Lung (tissue), 11 donors: ENCODE measurements at regions not wholly inside any gene's neighbourhood (a gene's known extent, or its start where the extent isn't known, plus 50 kb on each side); places are given as distances from the start of the nearest gene placed in this dataset.

ENCODE experiments used
- ATAC-seq: fragments of 200-7000 bp; cut with Tn5 transposase; one replicate; pipeline ENCODE4 v1.9.1; 2020; ENCODE audit warnings: moderate number of reproducible peaks; ENCODE audit not compliant: insufficient read depth, low FRiP score
- DNase-seq, 3 donors: peaks; one replicate each; pipeline ENCODE4 v3.0.0-alpha.2; 2013 to 2017
- H3K27ac ChIP-seq, 2 donors: one replicate each; pipeline ENCODE4 v1.5.1; 2013; ENCODE audit warnings: mild to moderate bottlenecking in 2 of 2, moderate library complexity in 2 of 2, control low read depth in 1 of 2, inconsistent platforms in 1 of 2, low read depth in 1 of 2, low read length in 1 of 2
- H3K27me3 ChIP-seq, 3 donors: one replicate each; pipeline ENCODE4 v1.5.1; 2013; ENCODE audit warnings: low read length in 2 of 3; ENCODE audit not compliant: control insufficient read depth in 3 of 3, insufficient read depth in 3 of 3
- H3K36me3 ChIP-seq, 4 donors: one replicate each; pipeline ENCODE4 v1.5.1; 2013; ENCODE audit warnings: low read length in 4 of 4, mild to moderate bottlenecking in 1 of 4, moderate library complexity in 1 of 4; ENCODE audit not compliant: control insufficient read depth in 4 of 4, insufficient read depth in 4 of 4
- H3K4me1 ChIP-seq, 5 donors: one replicate each; pipeline ENCODE4 v1.5.1; 2013; ENCODE audit warnings: low read length in 5 of 5, mild to moderate bottlenecking in 2 of 5, moderate library complexity in 1 of 5; ENCODE audit not compliant: control insufficient read depth in 5 of 5, insufficient read depth in 5 of 5
- H3K4me3 ChIP-seq: one replicate; pipeline ENCODE4 v1.5.1; 2013; ENCODE audit warnings: mild to moderate bottlenecking, control low read depth, moderate library complexity
- H3K9ac ChIP-seq, 2 donors: one replicate each; pipeline ENCODE4 v1.5.1; 2013; ENCODE audit warnings: low read length in 2 of 2, control low read depth in 1 of 2; ENCODE audit not compliant: insufficient read depth in 1 of 2
- H3K9me3 ChIP-seq, 4 donors: one replicate each; pipeline ENCODE4 v1.5.1; 2013; ENCODE audit warnings: low read length in 3 of 4, mild to moderate bottlenecking in 1 of 4, moderate library complexity in 1 of 4; ENCODE audit not compliant: control insufficient read depth in 4 of 4, insufficient read depth in 3 of 4
- CTCF ChIP-seq: IDR thresholded peaks from 2 replicates; pipeline ENCODE4 v1.5.1; 2012; ENCODE audit warnings: mild to moderate bottlenecking; ENCODE audit errors: control extremely low read depth, extremely low read depth
- WGBS, 2 donors: extraction: QIAGEN DNeasy Blood & Tissue Kit; methylation state at CpG; one replicate each; pipeline ENCODE4 v1.1.7; 2013; 5-methylcytosine and 5-hydroxymethylcytosine counted together
- donor health status: control.
- donor health status: control.
- donor health status: Bipolar disorder and iron deficiency.
- donor health status: healthy.
- donor health status: DM: yes; HTN: yes; CAD: no.

GRCh38 chr5:15321776-15322175 lies 178.2 kb upstream of the FBXL7 start:
- H3K9me3 ChIP-seq, result no peaks in the 10 kb centered on the region
- H3K4me1 ChIP-seq, result peaks cover 0 to 13% (median 0%) of the 10 kb centered on the region in 5 donors
- H3K36me3 ChIP-seq, result no peaks in the 10 kb centered on the region
- no peak overlapping the region for H3K27ac ChIP-seq
- no peak overlapping the region for H3K4me3 ChIP-seq
- no peak for ATAC-seq
- TF ChIP-seq CTCF, result no peak
- peak in 2 of 3 donors; percentile 46 to 68 for DNase-seq
- H3K27me3 ChIP-seq, result no peaks in the 10 kb centered on the region
- no peak overlapping the region for H3K9ac ChIP-seq
- WGBS, 2 donors, result 86 to 90% methylated on average over 3 of the region's 3 CpGs

- 88 to 93% methylated on average over 1 of the region's 1 CpG for WGBS, 2 donors
- Histone ChIP-seq H3K4me1 (peaks cover 0 to 4% (median 0%) of the 10 kb centered on the region in 5 donors), H3K27me3 (no peaks in the 10 kb centered on the region), H3K27ac (no peak overlapping the region), H3K9ac (no peak overlapping the region), H3K4me3 (no peak overlapping the region), H3K9me3 (no peaks in the 10 kb centered on the region), H3K36me3 (no peaks in the 10 kb centered on the region)
- no peak for TF ChIP-seq CTCF
- DNase-seq (no peak), ATAC-seq (no peak)
These were observed 179.1 kb upstream of the FBXL7 start for GRCh38 chr5:15320871-15321270.

GRCh38 chr5:15304914-15305834 lies 194.8 kb upstream of the FBXL7 start:
- no peak for TF ChIP-seq CTCF
- DNase-seq (no peak), ATAC-seq (no peak)
- Histone ChIP-seq H3K4me3 (no peak overlapping the region), H3K9ac (no peak overlapping the region), H3K4me1 (peaks cover 0 to 5% (median 0%) of the 10 kb centered on the region in 5 donors), H3K27me3 (no peaks in the 10 kb centered on the region), H3K27ac (no peak overlapping the region), H3K36me3 (no peaks in the 10 kb centered on the region), H3K9me3 (no peaks in the 10 kb centered on the region)
- 62 to 68% methylated on average over 2 of the region's 2 CpGs for WGBS, 2 donors
